ENCODE measurements at regions not wholly inside any gene's neighbourhood (a gene's known extent, or its start where the extent isn't known, plus 50 kb on each side); places are given as distances from the start of the nearest gene placed in this dataset.

DNA sequence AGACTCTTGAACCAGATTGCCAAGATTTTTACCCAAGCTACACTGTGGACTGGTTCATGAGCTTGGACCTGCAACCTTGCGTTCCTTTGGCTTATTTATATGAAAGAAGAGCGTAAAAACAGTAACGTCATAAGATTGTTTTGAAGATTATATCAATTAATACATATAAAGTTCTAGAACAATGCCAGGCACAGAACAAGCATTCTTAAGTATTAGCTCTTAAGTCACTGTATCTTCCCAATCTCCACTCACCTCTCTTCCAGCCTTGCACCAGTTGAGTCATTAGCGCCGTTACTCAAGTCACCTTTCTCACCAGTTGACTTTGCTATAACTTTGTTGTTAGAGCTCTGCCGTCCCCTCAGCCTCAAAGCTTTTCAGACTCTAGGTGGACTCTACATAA is 415.7 kb downstream of the PLK2 start:
- no TSS peak for BruUV-seq (replicated peaks)
- TF ChIP-seq, protein P1, sequence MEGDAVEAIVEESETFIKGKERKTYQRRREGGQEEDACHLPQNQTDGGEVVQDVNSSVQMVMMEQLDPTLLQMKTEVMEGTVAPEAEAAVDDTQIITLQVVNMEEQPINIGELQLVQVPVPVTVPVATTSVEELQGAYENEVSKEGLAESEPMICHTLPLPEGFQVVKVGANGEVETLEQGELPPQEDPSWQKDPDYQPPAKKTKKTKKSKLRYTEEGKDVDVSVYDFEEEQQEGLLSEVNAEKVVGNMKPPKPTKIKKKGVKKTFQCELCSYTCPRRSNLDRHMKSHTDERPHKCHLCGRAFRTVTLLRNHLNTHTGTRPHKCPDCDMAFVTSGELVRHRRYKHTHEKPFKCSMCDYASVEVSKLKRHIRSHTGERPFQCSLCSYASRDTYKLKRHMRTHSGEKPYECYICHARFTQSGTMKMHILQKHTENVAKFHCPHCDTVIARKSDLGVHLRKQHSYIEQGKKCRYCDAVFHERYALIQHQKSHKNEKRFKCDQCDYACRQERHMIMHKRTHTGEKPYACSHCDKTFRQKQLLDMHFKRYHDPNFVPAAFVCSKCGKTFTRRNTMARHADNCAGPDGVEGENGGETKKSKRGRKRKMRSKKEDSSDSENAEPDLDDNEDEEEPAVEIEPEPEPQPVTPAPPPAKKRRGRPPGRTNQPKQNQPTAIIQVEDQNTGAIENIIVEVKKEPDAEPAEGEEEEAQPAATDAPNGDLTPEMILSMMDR (IDR thresholded peaks at IDR 0.05): no peak
- TF ChIP-seq TCF7L2 (IDR thresholded peaks at IDR 0.05; ENCODE audit: low read depth, low read length): no peak
- no peak for TF ChIP-seq SIN3A (IDR thresholded peaks at IDR 0.05; ENCODE audit: borderline replicate concordance, insufficient read depth, low read depth, low read length)
- TF ChIP-seq, protein P2, sequence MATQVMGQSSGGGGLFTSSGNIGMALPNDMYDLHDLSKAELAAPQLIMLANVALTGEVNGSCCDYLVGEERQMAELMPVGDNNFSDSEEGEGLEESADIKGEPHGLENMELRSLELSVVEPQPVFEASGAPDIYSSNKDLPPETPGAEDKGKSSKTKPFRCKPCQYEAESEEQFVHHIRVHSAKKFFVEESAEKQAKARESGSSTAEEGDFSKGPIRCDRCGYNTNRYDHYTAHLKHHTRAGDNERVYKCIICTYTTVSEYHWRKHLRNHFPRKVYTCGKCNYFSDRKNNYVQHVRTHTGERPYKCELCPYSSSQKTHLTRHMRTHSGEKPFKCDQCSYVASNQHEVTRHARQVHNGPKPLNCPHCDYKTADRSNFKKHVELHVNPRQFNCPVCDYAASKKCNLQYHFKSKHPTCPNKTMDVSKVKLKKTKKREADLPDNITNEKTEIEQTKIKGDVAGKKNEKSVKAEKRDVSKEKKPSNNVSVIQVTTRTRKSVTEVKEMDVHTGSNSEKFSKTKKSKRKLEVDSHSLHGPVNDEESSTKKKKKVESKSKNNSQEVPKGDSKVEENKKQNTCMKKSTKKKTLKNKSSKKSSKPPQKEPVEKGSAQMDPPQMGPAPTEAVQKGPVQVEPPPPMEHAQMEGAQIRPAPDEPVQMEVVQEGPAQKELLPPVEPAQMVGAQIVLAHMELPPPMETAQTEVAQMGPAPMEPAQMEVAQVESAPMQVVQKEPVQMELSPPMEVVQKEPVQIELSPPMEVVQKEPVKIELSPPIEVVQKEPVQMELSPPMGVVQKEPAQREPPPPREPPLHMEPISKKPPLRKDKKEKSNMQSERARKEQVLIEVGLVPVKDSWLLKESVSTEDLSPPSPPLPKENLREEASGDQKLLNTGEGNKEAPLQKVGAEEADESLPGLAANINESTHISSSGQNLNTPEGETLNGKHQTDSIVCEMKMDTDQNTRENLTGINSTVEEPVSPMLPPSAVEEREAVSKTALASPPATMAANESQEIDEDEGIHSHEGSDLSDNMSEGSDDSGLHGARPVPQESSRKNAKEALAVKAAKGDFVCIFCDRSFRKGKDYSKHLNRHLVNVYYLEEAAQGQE (IDR thresholded peaks at IDR 0.05; ENCODE audit: insufficient read depth in 1 of 2, low read depth in 2 of 2, low read length in 1 of 2): no peak
- TF ChIP-seq POLR2AphosphoS5 (IDR thresholded peaks at IDR 0.05; ENCODE audit: low read depth, low read length): no peak
- CTCF ChIA-PET: no interaction called here

DNA sequence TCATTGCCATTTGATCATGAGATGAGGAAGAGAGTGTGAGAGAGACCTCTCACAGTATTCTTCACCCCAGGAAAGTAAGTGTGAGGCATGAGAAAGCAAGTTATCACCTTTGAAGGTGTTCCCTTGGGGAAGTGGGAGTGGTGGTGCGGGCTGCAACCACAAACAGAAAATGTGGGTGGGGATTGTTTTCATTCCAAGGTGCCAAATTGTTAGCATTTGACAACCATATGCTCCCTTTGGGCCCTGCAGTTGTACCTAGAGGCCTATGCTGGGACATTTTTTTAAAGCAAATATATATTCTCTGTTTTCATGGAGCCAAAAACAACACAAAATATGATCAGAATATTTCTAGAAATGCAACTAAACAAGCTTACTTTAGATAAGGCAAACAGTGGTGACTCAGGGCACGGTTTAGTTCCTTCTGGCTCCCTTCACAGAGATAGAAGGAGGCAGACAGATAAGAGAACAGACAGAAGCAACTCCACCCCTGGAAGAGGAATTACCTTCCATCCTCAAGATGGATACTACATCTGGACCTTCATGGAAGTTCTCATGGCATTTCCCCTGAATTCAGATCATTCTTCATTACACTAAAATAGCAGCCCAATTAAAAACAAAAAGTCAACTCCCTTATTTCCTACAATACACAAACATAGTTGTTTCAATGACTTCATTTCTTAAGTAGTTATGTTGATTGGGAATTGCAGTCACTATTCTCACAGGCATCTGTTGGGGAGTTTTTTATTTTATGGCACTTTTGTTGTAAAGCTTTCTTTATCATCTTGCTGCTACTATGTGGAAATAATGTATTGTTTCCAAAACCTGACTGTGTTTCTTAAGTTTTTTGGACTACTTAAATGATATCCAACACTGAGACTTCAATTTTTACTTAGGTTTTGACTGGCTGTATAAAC is 416.6 kb downstream of the PLK2 start:
- Histone ChIP-seq H3K27me3 (ENCODE audit: control insufficient read depth, insufficient read depth, low read length) (no peaks in the 10 kb centered on the region), H3K27ac (ENCODE audit: low read length) (peak overlapping the region; percentile 55; the same call in 1 of the 2 replicates), H3K4me3 (ENCODE audit: low read depth in 2 of 2, low read length in 2 of 2) (no peak overlapping the region), H3K9me3 (ENCODE audit: control insufficient read depth, insufficient read depth, low read depth, low read length) (no peaks in the 10 kb centered on the region), H3K4me1 (ENCODE audit: control insufficient read depth, insufficient read depth, low read length) (no peaks in the 10 kb centered on the region; the same call in 1 of the 2 replicates), H3K36me3 (ENCODE audit: control insufficient read depth, insufficient read depth, low read length) (no peaks in the 10 kb centered on the region)
- BruUV-seq (replicated peaks): no TSS peak
- CTCF ChIA-PET: no interaction called here
- intact Hi-C loops (cut with micrococcal nuclease; ENCODE audit: unreplicated experiment) (no loop called here), in situ Hi-C loops (cut with HindIII; ENCODE audit: low pct_unique_long_range_greater_than_20kb, low sequenced_read_pairs) (no loop called here)
- POLR2A ChIA-PET: no interaction called here
- TF ChIP-seq, protein P1 (IDR thresholded peaks at IDR 0.05): no peak
- TF ChIP-seq SIN3A (IDR thresholded peaks at IDR 0.05; ENCODE audit: borderline replicate concordance, insufficient read depth, low read depth, low read length) (no peak), POLR2AphosphoS5 (IDR thresholded peaks at IDR 0.05; ENCODE audit: low read depth, low read length) (no peak), TCF7L2 (IDR thresholded peaks at IDR 0.05; ENCODE audit: low read depth, low read length) (no peak)
- TF ChIP-seq, protein P2 (IDR thresholded peaks at IDR 0.05; ENCODE audit: insufficient read depth in 1 of 2, low read depth in 2 of 2, low read length in 1 of 2): no peak
- DNase-seq (ENCODE audit: low read depth, low spot score): no peak
- ATAC-seq: no peak

More for the DNA sequence above, 415.7 kb downstream of the PLK2 start:
- H3K9me3 ChIP-seq (ENCODE audit: control insufficient read depth, insufficient read depth, low read depth, low read length): no peaks in the 10 kb centered on the region
- ATAC-seq (no peak), DNase-seq (ENCODE audit: low read depth, low spot score) (no peak)
- no peak overlapping the region for H3K27ac ChIP-seq (ENCODE audit: low read length)
- H3K4me1 ChIP-seq (ENCODE audit: control insufficient read depth, insufficient read depth, low read length): no peaks in the 10 kb centered on the region; the same call in 1 of the 2 replicates
- in situ Hi-C loops (cut with HindIII; ENCODE audit: low pct_unique_long_range_greater_than_20kb, low sequenced_read_pairs) (no loop called here), intact Hi-C loops (cut with micrococcal nuclease; ENCODE audit: unreplicated experiment) (no loop called here)
- H3K4me3 ChIP-seq (ENCODE audit: low read depth in 2 of 2, low read length in 2 of 2): no peak overlapping the region
- H3K27me3 ChIP-seq (ENCODE audit: control insufficient read depth, insufficient read depth, low read length): no peaks in the 10 kb centered on the region
- H3K36me3 ChIP-seq (ENCODE audit: control insufficient read depth, insufficient read depth, low read length): no peaks in the 10 kb centered on the region
- POLR2A ChIA-PET: no interaction called here

Measured in Panc1 (cell line).